IMR-90 (cell line): ENCODE measurements at regions not wholly inside any gene's neighbourhood (a gene's known extent, or its start where the extent isn't known, plus 50 kb on each side); places are given as distances from the start of the nearest gene placed in this dataset.

ENCODE experiments used
- ATAC-seq: fragments of 200-7000 bp; cut with Tn5 transposase; 2 replicates; pipeline ENCODE4 v1.9.1; 2020; ENCODE audit warnings: low read depth, mild to moderate bottlenecking, moderate library complexity
- BruUV-seq: library from RNA; stranded (reverse); fragments of 400-500 nt; replicated peaks from 2 replicates; lab custom pipeline; 2021; lab: Mats Ljungman, UMichigan
- CTCF ChIA-PET: fragments of 300-600 bp; formaldehyde crosslinking; extraction: SDS; loops from one replicate; lab custom pipeline; 2021; ENCODE audit warnings: antibody characterized with exemption; lab: Yijun Ruan, JAX
- POLR2A ChIA-PET: fragments of 300-600 bp; sonication (Branson Sonifier 250); formaldehyde crosslinking; loops from one replicate; lab custom pipeline; 2022; ENCODE audit warnings: antibody characterized with exemption; ENCODE audit not compliant: unreplicated experiment; lab: Charles Lee
- DNase-seq: peaks from one replicate; pipeline ENCODE4 v3.0.0; 2013
- H2AFZ ChIP-seq: replicated peaks from 2 replicates; pipeline ENCODE3; 2013; ENCODE audit warnings: low read length, mild to moderate bottlenecking; ENCODE audit not compliant: poor library complexity
- H2AK5ac ChIP-seq: 2 replicates; pipeline ENCODE4 v1.6.1; 2013; ENCODE audit warnings: low read depth, low read length, inconsistent platforms
- H2AK9ac ChIP-seq: replicated peaks from 2 replicates; pipeline ENCODE3; 2013; ENCODE audit warnings: mild to moderate bottlenecking, low read depth, low read length, moderate library complexity; ENCODE audit not compliant: poor library complexity
- H2BK120ac ChIP-seq: 2 replicates; pipeline ENCODE4 v1.6.1; 2013; ENCODE audit warnings: low read depth, low read length, inconsistent platforms
- H2BK15ac ChIP-seq: 3 replicates; pipeline ENCODE4 v1.6.1; 2013; ENCODE audit warnings: low read depth, low read length, inconsistent platforms
- H2BK20ac ChIP-seq: 2 replicates; pipeline ENCODE4 v1.6.1; 2013; ENCODE audit warnings: low read depth, mild to moderate bottlenecking, inconsistent platforms, low read length, moderate library complexity
- H2BK5ac ChIP-seq: 2 replicates; pipeline ENCODE4 v1.6.1; 2013; ENCODE audit warnings: mild to moderate bottlenecking, low read depth, low read length, inconsistent platforms; ENCODE audit not compliant: poor library complexity, severe bottlenecking
- H3K14ac ChIP-seq: replicated peaks from 2 replicates; pipeline ENCODE4 v1.6.1; 2013; ENCODE audit warnings: low read depth, low read length, inconsistent platforms
- H3K18ac ChIP-seq: 2 replicates; pipeline ENCODE4 v1.6.1; 2013; ENCODE audit warnings: low read depth, low read length, control low read depth
- H3K23ac ChIP-seq: 2 replicates; pipeline ENCODE4 v1.6.1; 2013; ENCODE audit warnings: low read depth, low read length, inconsistent platforms
- H3K27ac ChIP-seq: 2 replicates; pipeline ENCODE4 v1.5.1; 2013; ENCODE audit warnings: mild to moderate bottlenecking, control low read depth, low read length; ENCODE audit not compliant: insufficient read depth
- H3K27me3 ChIP-seq: 2 replicates; pipeline ENCODE4 v1.6.1; 2013; ENCODE audit warnings: low read length; ENCODE audit not compliant: control insufficient read depth, insufficient read depth
- H3K36me3 ChIP-seq: 2 replicates; pipeline ENCODE4 v1.6.1; 2013; ENCODE audit warnings: low read length, mixed read lengths; ENCODE audit not compliant: control insufficient read depth, insufficient read depth
- H3K4ac ChIP-seq: 2 replicates; pipeline ENCODE4 v1.6.1; 2013; ENCODE audit warnings: low read depth, low read length, inconsistent platforms
- H3K4me1 ChIP-seq: 2 replicates; pipeline ENCODE4 v1.6.1; 2013; ENCODE audit warnings: low read length, mixed read lengths; ENCODE audit not compliant: control insufficient read depth, insufficient read depth
- H3K4me2 ChIP-seq: 2 replicates; pipeline ENCODE4 v1.6.1; 2013; ENCODE audit warnings: low read depth, mild to moderate bottlenecking, control low read depth, low read length, moderate library complexity
- H3K4me3 ChIP-seq: 2 replicates; pipeline ENCODE4 v1.5.1; 2013; ENCODE audit warnings: low read depth, mild to moderate bottlenecking, control low read depth, low read length, moderate library complexity; ENCODE audit not compliant: insufficient read depth
- H3K56ac ChIP-seq: 2 replicates; pipeline ENCODE4 v1.6.1; 2013; ENCODE audit warnings: low read length, inconsistent platforms; ENCODE audit not compliant: insufficient read depth; ENCODE audit errors: extremely low read depth
- H3K79me1 ChIP-seq, 2 experiments: 2 replicates each; pipeline ENCODE4 v1.6.1; 2013; ENCODE audit warnings: low read length in 2 of 2, inconsistent platforms in 1 of 2, low read depth in 1 of 2
- H3K9ac ChIP-seq: 2 replicates; pipeline ENCODE4 v1.6.1; 2013; ENCODE audit warnings: low read depth, low read length, control low read depth
- H3K9me1 ChIP-seq: 2 replicates; pipeline ENCODE4 v1.6.1; 2013; ENCODE audit warnings: low read length, inconsistent platforms; ENCODE audit not compliant: insufficient read depth
- H3K9me3 ChIP-seq: 2 replicates; pipeline ENCODE4 v1.6.1; 2013; ENCODE audit warnings: low read length; ENCODE audit not compliant: control insufficient read depth, insufficient read depth
- H4K20me1 ChIP-seq: 2 replicates; pipeline ENCODE4 v1.6.1; 2013; ENCODE audit warnings: low read length, inconsistent platforms; ENCODE audit not compliant: insufficient read depth
- H4K5ac ChIP-seq: 2 replicates; pipeline ENCODE4 v1.6.1; 2013; ENCODE audit warnings: mild to moderate bottlenecking, low read depth, low read length, control low read depth
- H4K8ac ChIP-seq, 2 experiments: 2 replicates each; pipeline ENCODE4 v1.6.1; 2013; ENCODE audit warnings: low read depth in 2 of 2, low read length in 2 of 2, control low read depth in 1 of 2, inconsistent platforms in 1 of 2
- H4K91ac ChIP-seq: 2 replicates; pipeline ENCODE4 v1.6.1; 2013; ENCODE audit warnings: low read depth, low read length, inconsistent platforms; ENCODE audit not compliant: insufficient read depth
- FOS ChIP-seq: fragments of 150-350 bp; IDR thresholded peaks from 2 replicates; pipeline ENCODE4 v1.6.1; 2016; ENCODE audit warnings: low read depth, low read length
- MAZ ChIP-seq: IDR thresholded peaks from 2 replicates; pipeline ENCODE4 v1.6.1; 2012; ENCODE audit warnings: low read depth, mild to moderate bottlenecking, low read length, improper control_type of control experiment, moderate library complexity, borderline replicate concordance
- POLR2A ChIP-seq: IDR thresholded peaks from 2 replicates; pipeline ENCODE4 v1.6.1; 2012; ENCODE audit warnings: mild to moderate bottlenecking, low read depth, low read length
- RAD21 ChIP-seq: IDR thresholded peaks from 2 replicates; pipeline ENCODE4 v1.6.1; 2012; ENCODE audit warnings: low read length, improper control_type of control experiment
- WGBS, 2 experiments: methylation state at CpG; one replicate each; pipeline versions ENCODE4 v1.1.5 to v1.1.7; 2013; ENCODE audit warnings: missing lambda C conversion rate in 2 of 2; ENCODE audit not compliant: insufficient read length in 1 of 2; ENCODE audit errors: extremely low coverage in 2 of 2; 5-methylcytosine and 5-hydroxymethylcytosine counted together
- dilution Hi-C: fragments of 300-500 bp; cut with HindIII; formaldehyde crosslinking; loops from one replicate; pipeline ENCODE4 v1.14.3; 2018; ENCODE audit warnings: low sequenced_read_pairs; ENCODE audit not compliant: unreplicated experiment
- in situ Hi-C: fragments of 300-500 bp; cut with MboI; formaldehyde crosslinking; loops from 3 replicates; pipeline ENCODE4 v1.14.3; 2019; ENCODE audit warnings: low sequenced_read_pairs, inconsistent platforms, mixed read lengths
- intact Hi-C: fragments of 100-400 bp; cut with micrococcal nuclease; formaldehyde crosslinking; loops from 2 replicates; pipeline ENCODE4 v1.10.0; 2022
- TF ChIP-seq, protein P1 (sequence below): conservative IDR thresholded peaks from 2 replicates; pipeline ENCODE4 v1.5.1; 2012; ENCODE audit warnings: mild to moderate bottlenecking, low read depth, low read length, improper control_type of control experiment

GRCh38 chr2:104582471-104582870 lies 271.4 kb upstream of the POU3F3 start:
- Histone ChIP-seq H3K9me3 (peaks cover 8% of the 10 kb centered on the region), H3K56ac (no peak overlapping the region), H3K18ac (no peak overlapping the region), H3K4ac (no peak overlapping the region), H3K4me2 (no peak overlapping the region), H2AK5ac (no peak overlapping the region), H3K4me1 (no peaks in the 10 kb centered on the region), H3K79me1 (no peaks in the 10 kb centered on the region), H2BK15ac (no peak overlapping the region), H3K27ac (no peak overlapping the region), H3K36me3 (no peaks in the 10 kb centered on the region), H3K23ac (no peak overlapping the region), H4K91ac (no peak overlapping the region), H3K4me3 (no peak overlapping the region), H2BK5ac (no peak overlapping the region), H2BK120ac (no peak overlapping the region), H2AFZ (no peak overlapping the region), H3K9me1 (no peaks in the 10 kb centered on the region), H3K27me3 (no peaks in the 10 kb centered on the region), H3K9ac (no peak overlapping the region), H4K8ac (no peak overlapping the region), H3K14ac (no peak overlapping the region), H4K5ac (no peak overlapping the region), H2BK20ac (no peak overlapping the region), H2AK9ac (no peak overlapping the region), H4K20me1 (no peaks in the 10 kb centered on the region)
- in situ Hi-C loops (no loop called here), dilution Hi-C loops (no loop called here), intact Hi-C loops (no loop called here)
- no CpG with 5 or more reads among the region's 8 CpGs for WGBS, 2 experiments
- BruUV-seq = no TSS peak
- ChIA-PET CTCF (no interaction called here), POLR2A (no interaction called here)
- DNase-seq (no peak), ATAC-seq (no peak)
- no peak for TF ChIP-seq FOS
- TF ChIP-seq RAD21 = no peak
- no peak for TF ChIP-seq POLR2A
- TF ChIP-seq, protein P1, sequence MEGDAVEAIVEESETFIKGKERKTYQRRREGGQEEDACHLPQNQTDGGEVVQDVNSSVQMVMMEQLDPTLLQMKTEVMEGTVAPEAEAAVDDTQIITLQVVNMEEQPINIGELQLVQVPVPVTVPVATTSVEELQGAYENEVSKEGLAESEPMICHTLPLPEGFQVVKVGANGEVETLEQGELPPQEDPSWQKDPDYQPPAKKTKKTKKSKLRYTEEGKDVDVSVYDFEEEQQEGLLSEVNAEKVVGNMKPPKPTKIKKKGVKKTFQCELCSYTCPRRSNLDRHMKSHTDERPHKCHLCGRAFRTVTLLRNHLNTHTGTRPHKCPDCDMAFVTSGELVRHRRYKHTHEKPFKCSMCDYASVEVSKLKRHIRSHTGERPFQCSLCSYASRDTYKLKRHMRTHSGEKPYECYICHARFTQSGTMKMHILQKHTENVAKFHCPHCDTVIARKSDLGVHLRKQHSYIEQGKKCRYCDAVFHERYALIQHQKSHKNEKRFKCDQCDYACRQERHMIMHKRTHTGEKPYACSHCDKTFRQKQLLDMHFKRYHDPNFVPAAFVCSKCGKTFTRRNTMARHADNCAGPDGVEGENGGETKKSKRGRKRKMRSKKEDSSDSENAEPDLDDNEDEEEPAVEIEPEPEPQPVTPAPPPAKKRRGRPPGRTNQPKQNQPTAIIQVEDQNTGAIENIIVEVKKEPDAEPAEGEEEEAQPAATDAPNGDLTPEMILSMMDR = no peak
- TF ChIP-seq MAZ = no peak
